ENCODE measurements at regions not wholly inside any gene's neighbourhood (a gene's known extent, or its start where the extent isn't known, plus 50 kb on each side); places are given as distances from the start of the nearest gene placed in this dataset.

GRCh38 chr4:154959756-154960155 is 178.7 kb downstream of the RBM46 start:
- no peaks in the 10 kb centered on the region for H3K36me3 Mint-ChIP-seq (ENCODE audit: low read depth)
- H3K9me3 Mint-ChIP-seq = peaks cover 26% of the 10 kb centered on the region
- H3K4me1 Mint-ChIP-seq (ENCODE audit: low read depth) = no peaks in the 10 kb centered on the region
- no peak for DNase-seq
- no peak overlapping the region for H3K4me3 Mint-ChIP-seq
- no peak for TF ChIP-seq CTCF (IDR thresholded peaks at IDR 0.05)
- H3K27me3 Mint-ChIP-seq (ENCODE audit: insufficient read depth) = no peaks in the 10 kb centered on the region
- H3K27ac Mint-ChIP-seq = no peak overlapping the region

GRCh38 chr4:154960476-154960875 is 179.4 kb downstream of the RBM46 start:
- Mint-ChIP-seq H3K27me3 (ENCODE audit: insufficient read depth) (no peaks in the 10 kb centered on the region), H3K4me1 (ENCODE audit: low read depth) (no peaks in the 10 kb centered on the region), H3K4me3 (no peak overlapping the region), H3K27ac (no peak overlapping the region), H3K9me3 (peaks cover 25% of the 10 kb centered on the region), H3K36me3 (ENCODE audit: low read depth) (no peaks in the 10 kb centered on the region)
- no peak for DNase-seq
- TF ChIP-seq CTCF (IDR thresholded peaks at IDR 0.05) = no peak

- Mint-ChIP-seq H3K4me3 (no peak overlapping the region), H3K9me3 (peaks cover 25% of the 10 kb centered on the region), H3K27ac (no peak overlapping the region), H3K36me3 (ENCODE audit: low read depth) (no peaks in the 10 kb centered on the region), H3K4me1 (ENCODE audit: low read depth) (no peaks in the 10 kb centered on the region), H3K27me3 (ENCODE audit: insufficient read depth) (no peaks in the 10 kb centered on the region)
- TF ChIP-seq CTCF (IDR thresholded peaks at IDR 0.05) = no peak
- DNase-seq = no peak
These were observed 180.2 kb downstream of the RBM46 start for GRCh38 chr4:154961263-154961662.

GRCh38 chr4:154973244-154974035 is 192.4 kb downstream of the RBM46 start:
- DNase-seq = no peak
- Mint-ChIP-seq H3K27me3 (ENCODE audit: insufficient read depth) (no peaks in the 10 kb centered on the region; the same call in 1 of the 2 replicates), H3K27ac (no peak overlapping the region), H3K9me3 (peaks cover 41% of the 10 kb centered on the region), H3K36me3 (ENCODE audit: low read depth) (peaks cover 12% of the 10 kb centered on the region; the same call in 1 of the 2 replicates), H3K4me3 (no peak overlapping the region), H3K4me1 (ENCODE audit: low read depth) (no peaks in the 10 kb centered on the region)
- TF ChIP-seq CTCF (IDR thresholded peaks at IDR 0.05) = no peak

- Mint-ChIP-seq H3K4me3 (no peak overlapping the region), H3K36me3 (ENCODE audit: low read depth) (peaks cover 7% of the 10 kb centered on the region; the same call in 1 of the 2 replicates), H3K27ac (no peak overlapping the region), H3K9me3 (peaks cover 23% of the 10 kb centered on the region), H3K27me3 (ENCODE audit: insufficient read depth) (no peaks in the 10 kb centered on the region), H3K4me1 (ENCODE audit: low read depth) (no peaks in the 10 kb centered on the region)
- no peak for TF ChIP-seq CTCF (IDR thresholded peaks at IDR 0.05)
- no peak for DNase-seq
These were observed 196.2 kb downstream of the RBM46 start for GRCh38 chr4:154977228-154977627.

All from HFFc6 (cell line).